GM23248 (cell line): ENCODE measurements at regions not wholly inside any gene's neighbourhood (a gene's known extent, or its start where the extent isn't known, plus 50 kb on each side); places are given as distances from the start of the nearest gene placed in this dataset.

Experiments
- DNase-seq: peaks from one replicate; pipeline ENCODE4 v3.0.0-alpha.2; 2015
- H2AFZ ChIP-seq: fragments of 200-600 bp; sonication (generic); 2 replicates; pipeline ENCODE4 v1.6.1; 2016; ENCODE audit warnings: antibody characterized with exemption
- H3F3A ChIP-seq: fragments of 200-600 bp; sonication (generic); 2 replicates; pipeline ENCODE4 v1.6.1; 2016; ENCODE audit warnings: mild to moderate bottlenecking, antibody characterized with exemption, mixed run types; ENCODE audit not compliant: insufficient read depth
- H3K27ac ChIP-seq: fragments of 200-600 bp; sonication (generic); 2 replicates; pipeline ENCODE4 v1.5.1; 2016; ENCODE audit warnings: mild to moderate bottlenecking
- H3K27me3 ChIP-seq: fragments of 200-600 bp; sonication (generic); replicated peaks from 2 replicates; pipeline ENCODE4 v1.6.1; 2016; ENCODE audit warnings: mild to moderate bottlenecking; ENCODE audit not compliant: insufficient read depth
- H3K36me3 ChIP-seq: fragments of 200-600 bp; sonication (generic); 2 replicates; pipeline ENCODE4 v1.6.1; 2016; ENCODE audit warnings: low read depth, mild to moderate bottlenecking
- H3K4me1 ChIP-seq: fragments of 200-600 bp; sonication (generic); 2 replicates; pipeline ENCODE4 v1.6.1; 2016; ENCODE audit warnings: mild to moderate bottlenecking; ENCODE audit not compliant: insufficient read depth
- H3K4me2 ChIP-seq: fragments of 200-600 bp; sonication (generic); one replicate; pipeline ENCODE4 v1.6.1; 2016; ENCODE audit warnings: mild to moderate bottlenecking; ENCODE audit not compliant: unreplicated experiment
- H3K4me3 ChIP-seq: fragments of 200-600 bp; sonication (generic); 2 replicates; pipeline ENCODE4 v1.5.1; 2016; ENCODE audit warnings: mild to moderate bottlenecking
- H3K79me2 ChIP-seq: fragments of 200-600 bp; sonication (generic); 2 replicates; pipeline ENCODE4 v1.6.1; 2016; ENCODE audit warnings: mild to moderate bottlenecking; ENCODE audit not compliant: insufficient read depth
- H3K9ac ChIP-seq: fragments of 200-600 bp; sonication (generic); 2 replicates; pipeline ENCODE4 v1.6.1; 2016; ENCODE audit warnings: mild to moderate bottlenecking
- H3K9me2 ChIP-seq: fragments of 200-600 bp; sonication (generic); 2 replicates; pipeline ENCODE4 v1.6.1; 2016; ENCODE audit warnings: mixed run types, mild to moderate bottlenecking, moderate library complexity; ENCODE audit not compliant: insufficient read depth
- H3K9me3 ChIP-seq: fragments of 200-600 bp; sonication (generic); one replicate; pipeline ENCODE4 v1.6.1; 2017; ENCODE audit warnings: low read depth
- H4K20me1 ChIP-seq: fragments of 200-600 bp; sonication (generic); 2 replicates; pipeline ENCODE4 v1.6.0; 2016; ENCODE audit not compliant: insufficient read depth
- EZH2 ChIP-seq: fragments of 200-600 bp; sonication (generic); IDR thresholded peaks from 2 replicates; pipeline ENCODE4 v1.6.1; 2018; ENCODE audit warnings: antibody characterized with exemption, mild to moderate bottlenecking; ENCODE audit not compliant: insufficient read depth, poor library complexity, severe bottlenecking
- EZH2phosphoT487 ChIP-seq: fragments of 200-600 bp; sonication (generic); IDR thresholded peaks from 2 replicates; pipeline ENCODE4 v1.6.1; 2018; ENCODE audit warnings: antibody characterized with exemption, moderate library complexity, mild to moderate bottlenecking, low read depth; ENCODE audit not compliant: insufficient read depth
- WGBS, 2 experiments: methylation state at CpG; one replicate each; pipeline ENCODE4 v1.1.6; 2015 to 2017; ENCODE audit warnings: low lambda C conversion rate in 2 of 2, low coverage in 1 of 2; ENCODE audit errors: missing lambda C conversion rate in 2 of 2; 5-methylcytosine and 5-hydroxymethylcytosine counted together
- in situ Hi-C: fragments of 300-500 bp; cut with MboI; formaldehyde crosslinking; loops from 2 replicates; pipeline ENCODE4 v1.15.0; 2020

GRCh38 chr18:24721388-24721787 lies 261.0 kb downstream of the HRH4 start:
- H3K36me3 ChIP-seq, result no peaks in the 10 kb centered on the region
- no peak overlapping the region for H3K4me3 ChIP-seq
- H3K27ac ChIP-seq, result no peak overlapping the region
- TF ChIP-seq EZH2phosphoT487 (no peak), EZH2 (no peak)
- DNase-seq, result no peak
- H3K27me3 ChIP-seq, result peaks cover 58% of the 10 kb centered on the region
- no peak overlapping the region for H2AFZ ChIP-seq
- in situ Hi-C loops, result no loop called here
- WGBS, 2 experiments, result 45 to 47% methylated on average over 2 of the region's 2 CpGs
- no peaks in the 10 kb centered on the region for H3K79me2 ChIP-seq
- H3F3A ChIP-seq, result no peaks in the 10 kb centered on the region
- H3K4me2 ChIP-seq, result no peak overlapping the region
- no peaks in the 10 kb centered on the region for H3K4me1 ChIP-seq
- H4K20me1 ChIP-seq, result no peaks in the 10 kb centered on the region
- H3K9me3 ChIP-seq, result no peaks in the 10 kb centered on the region
- H3K9ac ChIP-seq, result no peak overlapping the region
- no peaks in the 10 kb centered on the region for H3K9me2 ChIP-seq

- peaks cover 48% of the 10 kb centered on the region for H3K27me3 ChIP-seq
- H3K79me2 ChIP-seq, result no peaks in the 10 kb centered on the region
- no peaks in the 10 kb centered on the region for H3K9me2 ChIP-seq
- no peak overlapping the region for H3K9ac ChIP-seq
- no peaks in the 10 kb centered on the region for H3K9me3 ChIP-seq
- H2AFZ ChIP-seq, result no peak overlapping the region
- H3F3A ChIP-seq, result no peaks in the 10 kb centered on the region
- no peak overlapping the region for H3K4me2 ChIP-seq
- H3K36me3 ChIP-seq, result no peaks in the 10 kb centered on the region
- WGBS, 2 experiments, result 46 to 48% methylated on average over 9 of the region's 9 CpGs
- TF ChIP-seq EZH2phosphoT487, result no peak
- no peak for TF ChIP-seq EZH2
- no peak for DNase-seq
- H4K20me1 ChIP-seq, result no peaks in the 10 kb centered on the region
- H3K4me1 ChIP-seq, result no peaks in the 10 kb centered on the region
- no peak overlapping the region for H3K27ac ChIP-seq
- in situ Hi-C loops, result loop anchor here (25.0 kb wide), 1 partner anchor 239 kb away; no protein-coding TSS in a partner anchor
- no peak overlapping the region for H3K4me3 ChIP-seq
These were observed 265.4 kb downstream of the HRH4 start for GRCh38 chr18:24725644-24726415.

DNA sequence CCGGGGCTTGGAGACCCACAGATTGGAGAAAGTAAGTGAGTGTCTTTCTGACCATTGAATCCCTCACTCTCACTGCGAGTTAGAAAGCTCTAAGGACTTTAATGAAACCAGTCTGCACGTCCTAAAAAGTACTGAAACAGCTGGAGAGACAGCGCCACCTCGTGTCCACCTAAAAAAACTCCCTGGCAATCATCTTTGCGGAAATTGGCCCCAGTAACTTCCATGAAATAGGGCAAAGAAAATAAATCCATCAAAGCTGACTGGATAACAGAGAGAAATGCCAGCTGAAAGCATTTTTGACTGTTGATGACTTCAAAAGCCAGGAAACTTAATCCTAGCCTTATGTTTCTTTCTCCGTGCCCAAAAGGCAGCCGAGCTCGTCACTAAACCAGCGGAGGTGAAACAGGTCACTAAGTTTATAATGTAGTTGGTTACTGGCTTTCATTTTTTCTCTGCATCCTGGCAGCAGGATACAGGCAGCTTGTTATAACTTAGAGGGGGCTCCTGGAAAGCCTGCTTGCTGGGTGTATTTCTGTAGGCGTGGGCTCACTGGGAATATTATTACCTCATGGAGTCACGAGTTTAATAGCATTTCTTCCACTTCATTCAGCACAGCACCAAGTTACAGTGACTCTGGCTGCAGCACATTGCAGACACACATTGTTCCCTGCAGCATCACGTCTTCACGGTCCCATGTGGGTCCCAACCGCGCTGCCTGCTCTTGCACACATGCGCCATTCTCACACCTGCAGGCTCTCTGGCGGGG lies 266.5 kb downstream of the HRH4 start:
- Histone ChIP-seq H3K4me2 (peak overlapping the region; percentile 81), H3K27ac (no peak overlapping the region), H3K79me2 (no peaks in the 10 kb centered on the region), H3K36me3 (no peaks in the 10 kb centered on the region), H2AFZ (peak overlapping the region; percentile 87), H3K9me3 (no peaks in the 10 kb centered on the region), H3K4me3 (peak overlapping the region; percentile 69), H3F3A (peaks cover 6% of the 10 kb centered on the region; the same call in 1 of the 2 replicates), H3K9ac (peak overlapping the region; percentile 50), H3K4me1 (peaks cover 10% of the 10 kb centered on the region), H3K27me3 (peaks cover 37% of the 10 kb centered on the region), H3K9me2 (no peaks in the 10 kb centered on the region), H4K20me1 (no peaks in the 10 kb centered on the region)
- in situ Hi-C loops, result loop anchor here (25.0 kb wide), 1 partner anchor 240 kb away; no protein-coding TSS in a partner anchor
- peak; percentile 79 for DNase-seq
- 2 to 3% methylated on average over 18 of the region's 18 CpGs for WGBS, 2 experiments
- TF ChIP-seq EZH2phosphoT487 (no peak), EZH2 (no peak)

- DNase-seq, result no peak
- peaks cover 18% of the 10 kb centered on the region for H3K4me1 ChIP-seq
- TF ChIP-seq EZH2 (no peak), EZH2phosphoT487 (no peak)
- no peak overlapping the region for H3K27ac ChIP-seq
- H3F3A ChIP-seq, result peaks cover 13% of the 10 kb centered on the region; the same call in 1 of the 2 replicates
- 41 to 44% methylated on average over 6 of the region's 6 CpGs for WGBS, 2 experiments
- in situ Hi-C loops, result loop anchor here (25.0 kb wide), 1 partner anchor 240 kb away; no protein-coding TSS in a partner anchor
- no peaks in the 10 kb centered on the region for H3K79me2 ChIP-seq
- no peak overlapping the region for H3K4me3 ChIP-seq
- H3K9ac ChIP-seq, result no peak overlapping the region
- H3K36me3 ChIP-seq, result no peaks in the 10 kb centered on the region
- H2AFZ ChIP-seq, result no peak overlapping the region
- no peaks in the 10 kb centered on the region for H3K9me2 ChIP-seq
- no peaks in the 10 kb centered on the region for H3K9me3 ChIP-seq
- peaks cover 30% of the 10 kb centered on the region for H3K27me3 ChIP-seq
- no peaks in the 10 kb centered on the region for H4K20me1 ChIP-seq
- no peak overlapping the region for H3K4me2 ChIP-seq
These were observed 267.2 kb downstream of the HRH4 start for GRCh38 chr18:24727685-24728084.
